ENCODE measurements at regions not wholly inside any gene's neighbourhood (a gene's known extent, or its start where the extent isn't known, plus 50 kb on each side); places are given as distances from the start of the nearest gene placed in this dataset.

- no peak for TF ChIP-seq SUZ12 (IDR thresholded peaks at IDR 0.05; ENCODE audit: extremely low read depth, insufficient read depth, insufficient read length)
- no peak for TF ChIP-seq ZNF274 (IDR thresholded peaks at IDR 0.05; ENCODE audit: low read depth, low read length)
Measured at GRCh38 chr5:172509405-172509781, 55.1 kb upstream of the SH3PXD2B start.

Measured in NT2/D1 (cell line).